SU-DHL-6 (cell line): ENCODE measurements at regions not wholly inside any gene's neighbourhood (a gene's known extent, or its start where the extent isn't known, plus 50 kb on each side); places are given as distances from the start of the nearest gene placed in this dataset.

Source experiments
- CTCF ChIP-seq: fragments of 200-600 bp; sonication (generic); IDR thresholded peaks from one replicate; pipeline ENCODE4 v1.5.1; 2017; ENCODE audit warnings: antibody characterized with exemption, mild to moderate bottlenecking, low read length, moderate library complexity; ENCODE audit not compliant: insufficient read depth, poor library complexity, severe bottlenecking
- EZH2phosphoT487 ChIP-seq: fragments of 200-600 bp; sonication (generic), shearing (Covaris generic); conservative IDR thresholded peaks from 2 replicates; pipeline ENCODE4 v1.6.1; 2018; ENCODE audit warnings: mild to moderate bottlenecking, antibody characterized with exemption, low read length, moderate library complexity, mixed read lengths

GRCh38 chr3:191649626-191650025, 188.7 kb downstream of the PYDC2 start:
- no peak for TF ChIP-seq CTCF
- TF ChIP-seq EZH2phosphoT487, result no peak
